Eye (tissue), 1 donor: ENCODE measurements at regions not wholly inside any gene's neighbourhood (a gene's known extent, or its start where the extent isn't known, plus 50 kb on each side); places are given as distances from the start of the nearest gene placed in this dataset.
"Not testable (repeated sequence)": the region's sequence is repeated elsewhere in the genome, so short reads cannot be mapped to it uniquely, and the experiment has no call there.

Experiments used
- DNase-seq: peaks from one replicate; pipeline ENCODE4 v3.0.0-alpha.2; 2015

DNA sequence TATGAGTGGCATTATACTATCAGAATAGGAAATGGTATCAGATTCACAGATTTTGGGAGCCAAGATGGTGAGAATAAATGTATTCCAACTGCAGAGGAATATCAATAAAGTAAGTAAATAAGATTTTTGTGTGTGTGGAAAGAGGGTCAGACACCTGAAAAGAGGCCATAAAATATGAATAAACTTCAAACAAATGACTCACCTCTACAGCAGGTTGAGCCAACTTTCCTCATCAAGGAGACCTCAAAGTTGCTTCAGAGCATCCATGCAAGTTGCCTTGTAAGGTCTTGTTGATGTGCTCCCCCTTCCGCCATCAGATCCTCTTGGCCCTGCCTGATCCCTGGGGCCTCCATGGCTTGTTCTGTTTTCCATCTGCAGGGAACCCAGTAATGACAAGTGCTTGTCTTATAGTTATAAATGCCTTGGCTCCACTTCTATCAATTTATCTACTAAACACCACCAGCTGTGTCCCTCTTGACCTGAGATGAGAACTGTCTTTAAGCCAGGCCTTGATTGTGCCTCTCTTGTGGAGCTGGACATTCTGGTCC, 775.6 kb downstream of the LTN1 start:
- DNase-seq, result no peak

DNA sequence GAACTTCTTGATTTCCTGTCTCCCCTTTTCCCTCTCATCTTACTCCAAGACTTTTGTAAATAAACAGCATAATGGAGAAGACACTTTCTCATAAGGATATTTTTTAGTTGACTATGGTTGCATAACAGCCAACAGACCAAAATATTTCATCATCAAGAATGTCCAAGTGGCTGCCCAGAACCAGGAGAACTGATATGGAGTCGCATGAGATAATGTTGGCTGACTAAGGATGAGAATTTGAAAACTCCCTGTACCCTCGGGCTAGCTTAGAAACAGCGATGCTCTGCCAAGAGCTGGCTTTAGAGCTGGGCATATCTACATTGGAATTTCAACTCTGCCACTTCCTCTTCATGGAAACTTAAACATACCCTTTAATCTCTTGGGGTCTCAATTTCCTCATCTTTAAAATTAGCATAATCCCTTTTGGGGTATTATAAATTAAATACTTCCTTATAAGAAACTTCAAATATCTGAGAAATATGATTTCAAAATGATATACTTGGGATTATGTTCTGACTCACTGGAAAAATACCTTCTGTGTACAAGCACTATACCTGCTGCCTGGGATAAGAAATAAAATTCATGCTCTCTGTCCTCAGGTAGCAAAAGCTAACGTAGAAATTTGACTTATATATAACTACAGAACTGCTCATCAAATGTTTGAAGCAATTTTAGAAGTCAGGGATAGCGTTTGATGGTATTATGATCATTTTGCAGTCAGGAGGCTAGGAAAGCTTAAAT, 777.3 kb downstream of the LTN1 start:
- DNase-seq, result no peak

DNA sequence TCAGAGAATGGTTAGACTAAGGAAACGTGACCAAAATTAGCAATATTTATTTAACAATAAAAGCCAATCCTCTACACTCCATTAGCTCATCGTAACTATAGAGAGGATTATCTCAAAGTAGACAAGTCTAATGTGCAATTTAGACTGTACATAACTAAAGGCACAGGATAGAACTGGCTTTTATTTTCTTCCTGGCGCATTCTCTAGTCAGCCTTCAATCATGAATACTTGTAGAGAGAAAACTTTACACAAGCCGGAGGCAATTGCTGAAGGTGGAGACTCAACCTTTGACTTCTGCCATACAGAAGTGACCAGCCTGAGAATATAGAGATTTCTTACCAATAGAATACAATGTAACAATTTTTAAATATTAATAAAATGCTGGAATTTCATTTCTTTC, 777.9 kb downstream of the LTN1 start:
- no peak for DNase-seq

DNA sequence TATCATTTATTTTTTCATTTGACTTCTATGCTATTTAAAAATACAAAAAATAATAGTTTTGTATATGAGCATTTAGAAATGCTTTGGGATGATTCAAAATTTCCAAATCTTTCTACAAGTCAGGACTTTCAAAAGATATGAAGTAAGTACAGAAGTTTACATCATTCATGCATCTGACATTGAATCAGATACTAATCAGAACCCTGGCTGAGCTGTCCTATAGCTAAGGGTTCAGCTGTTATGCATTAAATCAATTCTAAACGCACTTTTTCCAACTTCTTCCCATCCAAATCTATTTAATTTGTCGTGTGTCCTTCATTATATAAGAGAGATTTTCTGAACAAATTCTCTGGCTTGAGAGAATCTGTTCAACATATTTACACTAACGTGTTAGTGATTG, 779.4 kb downstream of the LTN1 start:
- no peak for DNase-seq

DNA sequence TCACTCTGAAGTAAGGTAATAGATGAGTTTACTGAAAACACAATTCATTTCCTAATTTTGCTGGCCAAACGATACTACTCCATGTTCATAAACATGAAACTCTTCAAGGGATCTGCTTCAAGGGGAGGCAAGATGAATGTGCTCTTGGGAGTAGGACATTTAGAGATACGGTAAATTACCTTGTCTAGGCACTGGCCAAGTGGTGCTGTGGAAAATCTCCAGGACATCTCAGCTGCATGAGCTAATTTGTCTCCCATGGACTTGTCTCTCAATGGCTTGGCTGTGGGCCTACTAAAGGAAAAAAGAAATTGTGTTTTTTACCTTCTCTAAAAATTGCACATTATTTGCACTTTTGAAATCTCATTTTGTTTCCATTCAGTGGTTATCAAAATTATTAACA, 780.6 kb downstream of the LTN1 start:
- DNase-seq, result no peak

DNA sequence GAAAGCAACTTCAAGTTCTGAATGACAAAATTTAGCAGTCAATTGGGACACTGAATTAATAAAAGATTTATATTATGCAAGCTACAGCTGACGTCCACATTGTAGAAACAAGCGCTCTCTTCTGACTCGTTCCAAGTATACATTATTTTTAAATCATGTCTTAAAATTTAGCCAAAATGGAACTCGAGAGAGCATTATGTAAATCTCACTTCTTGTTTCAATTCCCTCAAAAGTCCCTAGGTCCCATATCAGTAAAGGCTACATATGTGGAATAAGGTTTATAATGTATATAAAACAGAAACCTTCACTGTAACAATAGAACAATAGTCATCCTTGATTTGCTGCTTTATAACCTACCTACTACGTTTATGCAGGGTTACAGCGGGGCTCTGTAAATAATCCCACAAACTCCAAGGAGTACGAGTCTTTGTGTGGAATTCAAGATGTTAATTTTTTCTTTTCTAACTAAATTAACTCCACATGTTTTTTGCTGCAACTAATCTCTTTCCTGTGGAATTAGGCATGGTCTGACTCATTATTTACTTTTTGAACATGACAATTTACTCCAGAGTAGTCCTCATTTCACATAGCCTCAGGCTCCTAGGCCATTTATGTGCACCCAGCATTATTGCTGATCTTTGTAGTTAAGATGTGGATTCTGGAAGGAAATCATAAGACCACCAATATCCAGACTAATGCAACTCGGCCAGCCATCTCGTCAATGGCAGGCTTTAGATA, 785.1 kb downstream of the LTN1 start:
- peak; percentile 60 for DNase-seq

DNA sequence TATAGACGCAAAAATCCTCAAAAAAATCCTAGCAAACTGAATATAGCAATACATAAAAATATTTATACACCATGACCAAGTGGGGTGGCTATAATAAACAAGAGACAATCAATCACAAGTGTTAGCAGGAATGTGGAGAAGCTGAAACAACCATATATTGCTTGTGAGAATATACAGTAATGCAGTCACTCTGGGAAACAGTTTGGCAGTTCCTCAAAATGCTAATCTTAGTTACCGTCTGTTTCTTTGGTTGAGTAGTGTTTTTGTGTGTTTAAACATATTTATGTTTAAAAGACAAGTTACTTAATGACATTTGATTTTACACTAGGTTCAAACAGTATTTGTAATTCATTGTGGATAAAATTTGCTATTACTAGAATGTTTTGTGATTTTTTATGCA, 792.0 kb downstream of the LTN1 start:
- peak; percentile 19 for DNase-seq

DNA sequence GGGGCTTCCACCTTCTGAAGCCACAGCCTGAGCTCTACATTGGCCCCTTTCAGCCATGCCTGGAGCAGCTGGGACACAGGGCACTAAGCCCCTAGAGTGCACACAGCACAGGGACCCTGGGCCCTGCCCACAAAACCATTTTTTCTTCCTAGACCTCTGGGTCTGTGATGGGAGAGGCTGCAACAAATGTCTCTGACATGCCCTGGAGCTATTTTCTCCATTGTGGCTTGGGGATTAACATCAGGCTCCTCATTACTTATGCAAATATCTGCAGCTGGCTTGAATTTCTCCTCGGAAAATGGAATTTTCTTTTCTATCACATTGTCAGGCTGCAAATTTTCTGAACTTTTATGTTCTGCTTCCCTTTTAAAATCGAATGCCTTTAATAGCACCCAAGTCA, 795.7 kb downstream of the LTN1 start:
- DNase-seq, result no peak

DNA sequence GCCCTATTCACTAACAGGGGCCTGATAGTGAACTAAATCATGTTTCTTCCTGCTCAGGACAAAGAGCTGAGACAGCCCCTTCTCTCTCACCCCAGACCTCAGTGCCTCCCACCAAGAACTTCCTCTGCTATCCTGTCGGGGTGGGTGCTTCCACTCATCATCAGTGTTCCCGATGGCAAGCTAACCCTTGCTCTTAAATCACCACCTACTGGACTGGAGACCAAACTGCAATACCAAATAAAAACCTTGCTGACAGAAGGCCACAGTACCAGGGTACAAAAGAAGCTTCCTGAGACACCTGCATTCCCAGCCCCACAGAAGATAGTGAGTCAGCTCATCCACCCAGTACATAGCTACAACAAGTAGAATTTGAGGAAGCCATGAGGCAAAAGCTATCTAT, 799.5 kb downstream of the LTN1 start:
- DNase-seq, result no peak

DNA sequence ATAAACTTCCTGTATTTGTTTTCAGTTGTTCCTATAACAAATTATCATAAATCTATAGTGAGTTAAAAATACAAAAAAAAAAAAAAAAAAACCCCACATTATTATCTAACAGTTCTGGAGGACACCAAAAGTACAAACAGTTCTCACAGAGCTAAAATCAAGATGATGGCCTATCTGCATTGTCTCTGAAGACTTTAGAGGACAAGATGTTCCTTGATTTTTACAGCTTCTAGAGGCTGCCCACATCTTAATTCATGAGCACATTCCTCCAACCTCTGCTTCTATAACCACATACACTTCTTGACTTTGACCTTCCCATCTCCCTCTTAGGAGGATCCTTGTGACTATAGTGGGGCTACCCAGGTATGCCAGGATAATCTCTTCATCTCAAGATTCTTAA, 806.1 kb downstream of the LTN1 start:
- DNase-seq, result no peak

DNA sequence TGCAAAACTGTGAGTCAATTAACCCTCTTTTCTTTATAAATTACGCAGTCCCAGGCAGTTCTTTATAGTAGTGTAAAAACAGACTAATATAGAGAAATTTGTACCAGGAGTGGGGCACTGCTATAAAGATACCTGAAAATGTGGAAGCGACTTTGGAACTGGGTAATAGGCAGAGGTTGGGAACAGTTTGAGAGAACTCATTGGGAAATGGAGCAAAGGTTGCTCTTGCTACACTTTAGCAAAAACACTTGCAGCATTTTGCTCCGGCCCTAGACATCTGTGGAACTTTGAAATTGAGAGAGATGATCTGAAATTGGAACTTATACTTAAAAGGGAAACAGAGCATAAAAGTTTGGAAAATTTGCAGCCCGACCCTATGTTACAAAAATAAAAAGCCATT, 810.9 kb downstream of the LTN1 start:
- no peak for DNase-seq

DNA sequence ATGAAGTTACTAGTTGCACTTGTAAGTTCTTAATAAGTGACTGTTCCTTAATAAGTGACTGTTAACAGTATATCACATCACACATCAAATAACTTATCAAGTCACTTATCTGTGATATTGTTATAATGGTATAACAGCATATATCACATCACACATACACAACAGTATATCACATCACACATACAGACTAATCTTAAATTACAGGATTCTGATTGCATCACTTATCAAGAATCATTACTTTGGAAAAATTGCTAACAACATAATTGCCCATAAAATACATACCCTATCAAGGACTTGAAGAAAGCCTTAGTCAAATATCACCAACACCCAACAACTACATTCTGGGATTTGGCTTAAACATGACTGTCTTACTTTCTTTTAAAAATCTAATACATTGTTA, 813.5 kb downstream of the LTN1 start:
- DNase-seq, result no peak

DNA sequence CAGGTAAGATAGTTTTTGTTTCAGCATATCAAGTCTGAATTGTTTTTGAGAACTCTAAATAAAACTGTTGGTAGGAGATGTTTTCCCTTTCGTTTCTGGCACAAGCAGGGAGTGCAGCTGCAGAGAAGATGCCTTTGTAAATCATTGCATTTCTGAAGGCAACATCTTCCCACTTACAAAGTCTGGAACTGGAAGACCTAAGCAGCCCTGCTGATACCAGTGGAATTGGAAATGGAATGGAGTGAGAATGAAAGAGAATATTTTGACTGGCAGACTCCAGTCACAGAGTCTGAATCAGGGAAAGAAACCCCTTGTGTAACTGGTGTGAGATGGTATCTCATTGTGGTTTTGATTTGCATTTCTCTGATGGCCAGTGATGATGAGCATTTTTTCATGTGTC, 815.6 kb downstream of the LTN1 start:
- no peak for DNase-seq

DNA sequence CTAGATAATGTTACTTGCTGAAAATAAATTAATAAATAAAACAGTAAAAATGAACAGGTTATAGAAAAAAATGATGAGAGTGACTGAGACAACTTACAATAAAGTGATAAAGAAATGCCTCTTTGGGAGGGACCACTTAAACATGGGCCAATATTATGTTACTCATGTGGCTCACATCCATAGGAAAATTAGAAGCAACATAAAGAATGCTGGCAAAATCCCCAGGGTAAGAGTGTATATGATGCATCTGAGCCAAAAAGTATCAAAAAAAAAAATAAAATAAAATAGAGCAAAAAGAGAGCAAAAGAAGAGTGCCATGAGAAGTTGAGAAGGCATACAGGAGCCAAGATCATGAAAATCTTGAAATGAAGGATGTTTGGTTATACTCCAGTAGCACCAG, 818.0 kb downstream of the LTN1 start:
- no peak for DNase-seq

DNA sequence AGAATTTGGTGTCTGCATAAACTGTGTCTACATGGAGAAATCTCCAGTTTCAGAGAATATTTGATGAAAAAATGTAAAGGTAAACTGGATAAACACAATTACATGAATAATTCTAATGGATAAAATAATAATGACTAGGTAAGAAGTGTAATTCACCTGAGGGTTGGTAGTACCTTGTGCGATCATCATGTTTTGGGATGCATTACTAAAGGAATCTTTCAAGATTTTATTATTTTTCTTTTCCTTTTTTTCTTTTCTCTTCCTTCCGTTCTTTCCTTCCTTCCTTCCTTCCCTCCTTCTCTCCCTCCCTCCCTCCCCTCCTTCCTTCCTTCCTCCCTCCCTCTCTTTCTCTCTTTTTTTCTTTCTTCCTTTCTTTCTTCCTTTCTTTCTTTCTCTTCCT, 818.7 kb downstream of the LTN1 start:
- DNase-seq, result no peak

DNA sequence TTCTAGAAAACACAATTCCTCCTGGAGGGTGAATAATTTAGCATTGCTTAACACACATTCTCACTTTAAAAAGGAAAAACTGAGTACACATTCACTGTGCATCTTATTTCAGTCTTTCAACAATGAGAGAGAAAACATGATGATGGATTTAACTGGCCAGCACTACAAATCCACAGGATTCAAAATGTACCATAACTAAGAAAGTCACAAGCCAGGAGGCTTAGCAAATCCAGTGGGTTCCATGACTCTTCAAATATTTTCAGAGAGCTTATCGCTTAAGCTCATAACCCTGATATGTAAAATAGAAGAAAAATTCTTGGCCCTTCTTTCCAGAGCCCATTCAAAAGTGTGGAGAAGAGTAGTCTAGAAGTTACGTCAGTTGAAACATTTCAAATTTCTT, 820.3 kb downstream of the LTN1 start:
- no peak for DNase-seq

DNA sequence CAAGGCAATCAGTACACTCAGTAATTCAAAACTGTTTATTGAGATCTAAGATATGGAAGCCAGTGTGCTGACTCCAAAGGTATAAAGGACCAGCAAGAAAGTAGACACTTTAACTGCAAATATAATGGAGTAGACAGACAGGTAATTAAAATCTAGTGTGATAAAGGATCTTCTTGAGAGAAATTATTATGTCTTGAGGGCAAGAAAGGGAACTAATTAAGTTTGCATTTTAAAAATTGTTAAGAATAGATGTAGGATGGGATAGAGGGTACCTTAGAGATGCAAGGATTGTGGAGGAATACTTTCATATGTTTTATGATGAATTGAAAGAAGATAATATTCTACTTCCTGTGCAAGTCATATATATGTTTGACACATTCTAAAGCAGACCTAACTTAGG, 825.3 kb downstream of the LTN1 start:
- no peak for DNase-seq

DNA sequence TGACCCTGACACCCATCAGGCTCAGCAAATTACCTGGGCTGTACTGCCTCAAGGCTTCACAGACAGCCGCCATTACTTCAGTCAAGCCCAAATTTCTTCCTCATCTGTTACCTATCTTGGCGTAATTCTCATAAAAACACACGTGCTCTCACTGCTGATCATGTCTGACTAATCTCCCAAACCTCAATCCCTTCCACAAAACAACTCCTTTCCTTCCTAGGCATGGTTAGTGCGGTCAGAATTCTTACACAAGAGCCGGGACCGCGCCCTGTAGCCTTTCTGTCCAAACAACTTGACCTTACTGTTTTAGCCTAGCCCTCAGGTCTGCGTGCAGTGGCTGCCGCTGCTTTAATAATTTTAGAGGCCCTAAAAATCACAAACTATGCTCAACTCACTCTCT, 828.2 kb downstream of the LTN1 start:
- not testable (repeated sequence) for DNase-seq

DNA sequence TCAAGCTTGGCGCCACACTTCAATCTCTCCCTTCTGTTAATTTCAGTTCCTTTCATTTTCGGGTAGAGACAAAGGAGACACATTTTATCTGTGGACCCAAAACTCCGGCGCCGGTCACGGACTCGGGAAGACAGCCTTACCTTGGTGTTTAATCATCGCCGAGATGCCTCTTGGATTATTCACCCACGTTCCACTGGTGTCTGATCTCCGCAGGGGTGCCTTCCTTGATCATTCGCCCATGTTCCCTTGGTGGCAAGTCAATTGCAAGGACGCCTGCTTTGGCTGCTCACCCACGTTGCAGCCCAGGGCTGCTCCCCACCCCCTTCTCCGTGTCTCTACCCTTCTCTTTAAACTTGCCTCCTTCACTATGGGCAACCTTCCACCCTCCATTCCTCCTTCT, 830.6 kb downstream of the LTN1 start:
- not testable (repeated sequence) for DNase-seq

DNA sequence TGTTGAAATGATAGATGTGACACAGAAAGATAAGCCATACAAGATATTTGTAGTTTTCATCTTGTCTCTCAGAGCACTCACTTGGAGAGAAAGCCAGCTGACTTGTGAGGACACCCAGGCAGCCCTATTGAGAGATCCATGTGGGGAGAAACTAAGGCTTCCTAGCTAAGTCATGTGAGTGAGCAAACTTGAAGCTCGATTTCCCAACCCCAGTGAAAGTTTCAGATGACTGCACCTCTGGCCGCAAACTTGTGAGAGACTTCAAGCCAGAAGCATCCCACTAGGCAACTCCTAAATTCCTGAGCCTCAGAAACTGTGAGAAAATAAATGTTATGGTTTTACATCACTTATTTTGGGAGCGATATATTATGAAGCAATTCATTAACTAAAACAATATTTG, 832.3 kb downstream of the LTN1 start:
- DNase-seq, result no peak

DNA sequence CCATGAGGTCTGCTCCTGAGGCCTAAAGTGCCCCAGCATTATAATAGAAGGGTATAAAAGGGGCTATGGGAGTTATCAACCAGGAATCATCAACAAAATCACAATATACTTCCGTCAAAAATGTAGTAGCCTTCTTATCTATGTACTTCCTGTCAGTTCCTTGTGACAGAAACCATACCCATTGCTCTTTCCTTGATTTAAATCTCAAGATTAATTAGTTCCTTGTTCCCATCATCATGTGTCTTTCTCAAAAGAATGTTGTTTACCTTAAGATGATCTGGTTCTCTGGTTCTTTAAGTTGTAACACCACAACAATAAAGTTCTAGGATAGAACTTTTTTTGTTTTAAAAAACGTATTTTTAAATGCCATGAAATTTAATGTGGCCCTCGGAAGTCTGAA, 833.3 kb downstream of the LTN1 start:
- no peak for DNase-seq

DNA sequence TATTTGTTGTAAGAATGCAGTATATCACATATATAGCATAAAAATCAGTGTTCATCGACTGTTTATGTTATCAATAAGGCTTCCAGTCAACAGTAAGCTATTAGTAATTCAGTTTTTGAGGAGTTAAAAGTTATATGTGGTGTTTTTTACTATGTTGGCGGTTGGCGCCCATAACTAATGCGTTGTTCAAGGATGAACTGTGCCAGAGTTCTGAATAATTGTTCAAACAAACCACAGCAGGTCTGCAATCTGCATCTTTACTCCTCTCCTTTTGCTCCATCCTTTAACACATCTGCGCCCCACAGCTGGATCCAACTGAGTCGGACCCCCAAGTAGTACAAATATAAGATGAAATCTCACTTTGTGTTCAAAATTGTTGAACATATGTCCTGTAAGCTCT, 836.1 kb downstream of the LTN1 start:
- no peak for DNase-seq

DNA sequence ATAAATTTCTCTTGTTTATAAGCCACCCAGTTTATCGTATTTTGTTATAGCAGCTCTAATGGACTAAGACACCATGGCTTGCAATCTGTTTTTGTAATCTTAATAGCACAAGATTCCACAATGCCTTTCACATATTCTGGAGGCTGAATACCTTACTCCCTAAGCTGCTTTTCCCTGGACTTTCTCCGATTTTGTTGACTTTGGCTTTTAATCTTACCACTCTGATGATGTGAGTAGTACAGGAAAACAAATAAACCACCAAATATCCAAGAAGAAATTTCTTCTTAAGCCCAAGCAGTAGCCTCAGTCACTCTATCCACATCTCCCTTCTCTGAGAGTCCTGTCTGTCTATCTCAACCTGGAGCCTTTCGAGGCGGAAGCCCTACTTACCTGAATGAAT, 838.6 kb downstream of the LTN1 start:
- DNase-seq, result no peak

DNA sequence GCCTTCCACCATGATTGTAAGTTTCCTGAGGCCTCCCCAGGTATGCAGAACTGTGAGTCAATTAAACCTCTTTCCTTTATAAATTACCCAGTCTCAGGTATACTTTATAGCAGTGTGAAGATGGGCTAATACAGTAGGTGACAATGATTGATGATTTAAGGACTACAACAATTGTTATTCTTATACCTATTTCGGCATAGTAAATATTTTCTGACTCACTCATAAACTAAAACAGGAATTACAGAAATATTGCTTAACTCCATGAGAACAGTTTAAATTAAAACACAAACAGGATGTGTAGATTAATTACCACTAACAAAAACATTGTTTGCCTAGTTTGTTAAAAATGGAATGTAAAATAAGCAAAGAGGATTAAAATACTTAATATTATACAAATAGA, 839.9 kb downstream of the LTN1 start:
- no peak for DNase-seq

DNA sequence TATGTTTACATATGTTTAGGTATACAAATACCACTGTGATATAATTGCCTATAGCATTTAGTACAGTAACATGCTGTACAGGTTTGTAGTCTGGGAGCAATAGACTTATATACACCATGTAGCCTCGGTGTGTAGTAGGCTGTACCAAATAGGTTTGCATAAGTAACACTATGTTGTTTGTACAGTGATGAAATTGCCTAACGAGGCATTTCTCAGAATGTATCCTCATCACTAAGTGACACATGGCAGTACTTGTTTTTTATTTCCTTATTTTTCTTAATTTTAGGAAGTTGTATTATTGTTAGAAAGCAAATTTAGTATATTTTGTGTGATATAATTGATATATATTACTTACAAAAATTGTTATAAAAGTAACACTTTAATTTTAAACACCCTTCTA, 840.9 kb downstream of the LTN1 start:
- no peak for DNase-seq
